ENCODE measurements at regions not wholly inside any gene's neighbourhood (a gene's known extent, or its start where the extent isn't known, plus 50 kb on each side); places are given as distances from the start of the nearest gene placed in this dataset.

DNA sequence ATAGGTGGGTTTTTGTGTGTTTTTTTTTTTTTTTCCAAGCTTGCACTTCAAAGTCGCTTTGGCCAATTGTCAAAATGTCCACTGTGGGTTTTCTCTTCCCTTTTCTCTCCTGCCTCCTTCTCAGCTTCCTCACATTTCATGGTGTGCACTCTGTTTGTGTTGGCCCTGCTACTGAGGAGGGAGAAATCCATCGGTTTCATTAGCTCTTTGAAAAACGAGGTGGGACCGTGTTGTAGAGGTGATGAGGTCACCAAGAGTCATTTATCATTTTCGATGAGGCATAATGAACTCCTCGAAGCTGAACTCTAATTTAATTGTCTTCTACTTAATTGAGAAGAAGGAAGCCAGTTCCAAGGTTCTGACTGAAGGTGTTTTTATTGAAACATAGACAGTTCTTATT is 174.4 kb upstream of the TOX3 start:
- no peak for DNase-seq (ENCODE audit: extremely low read depth, low read depth)
- TF ChIP-seq, protein P1, sequence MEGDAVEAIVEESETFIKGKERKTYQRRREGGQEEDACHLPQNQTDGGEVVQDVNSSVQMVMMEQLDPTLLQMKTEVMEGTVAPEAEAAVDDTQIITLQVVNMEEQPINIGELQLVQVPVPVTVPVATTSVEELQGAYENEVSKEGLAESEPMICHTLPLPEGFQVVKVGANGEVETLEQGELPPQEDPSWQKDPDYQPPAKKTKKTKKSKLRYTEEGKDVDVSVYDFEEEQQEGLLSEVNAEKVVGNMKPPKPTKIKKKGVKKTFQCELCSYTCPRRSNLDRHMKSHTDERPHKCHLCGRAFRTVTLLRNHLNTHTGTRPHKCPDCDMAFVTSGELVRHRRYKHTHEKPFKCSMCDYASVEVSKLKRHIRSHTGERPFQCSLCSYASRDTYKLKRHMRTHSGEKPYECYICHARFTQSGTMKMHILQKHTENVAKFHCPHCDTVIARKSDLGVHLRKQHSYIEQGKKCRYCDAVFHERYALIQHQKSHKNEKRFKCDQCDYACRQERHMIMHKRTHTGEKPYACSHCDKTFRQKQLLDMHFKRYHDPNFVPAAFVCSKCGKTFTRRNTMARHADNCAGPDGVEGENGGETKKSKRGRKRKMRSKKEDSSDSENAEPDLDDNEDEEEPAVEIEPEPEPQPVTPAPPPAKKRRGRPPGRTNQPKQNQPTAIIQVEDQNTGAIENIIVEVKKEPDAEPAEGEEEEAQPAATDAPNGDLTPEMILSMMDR (IDR thresholded peaks at IDR 0.05; ENCODE audit: low read depth, low read length), result no peak

DNA sequence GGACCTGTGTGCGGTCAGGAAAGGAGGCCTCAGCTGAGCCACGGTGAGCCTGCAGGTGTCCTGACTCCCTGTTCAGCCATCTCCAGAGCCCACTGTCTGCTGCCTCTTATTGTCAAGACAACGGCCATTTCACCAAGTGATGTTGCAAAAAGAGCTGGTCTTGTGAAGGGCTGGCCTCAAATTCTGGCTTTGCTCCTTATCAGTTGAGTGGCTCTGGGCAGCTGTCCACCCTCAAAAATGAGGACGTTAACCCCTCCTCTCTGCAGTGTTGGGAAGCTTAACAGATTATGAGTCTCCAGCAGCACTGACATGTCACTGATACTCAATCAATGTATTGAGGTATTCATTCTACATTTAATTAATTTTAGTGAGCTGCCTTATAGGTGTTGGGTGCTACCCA is 171.1 kb upstream of the TOX3 start:
- DNase-seq (ENCODE audit: extremely low read depth, low read depth), result no peak
- TF ChIP-seq, protein P1 (IDR thresholded peaks at IDR 0.05; ENCODE audit: low read depth, low read length), result no peak

DNA sequence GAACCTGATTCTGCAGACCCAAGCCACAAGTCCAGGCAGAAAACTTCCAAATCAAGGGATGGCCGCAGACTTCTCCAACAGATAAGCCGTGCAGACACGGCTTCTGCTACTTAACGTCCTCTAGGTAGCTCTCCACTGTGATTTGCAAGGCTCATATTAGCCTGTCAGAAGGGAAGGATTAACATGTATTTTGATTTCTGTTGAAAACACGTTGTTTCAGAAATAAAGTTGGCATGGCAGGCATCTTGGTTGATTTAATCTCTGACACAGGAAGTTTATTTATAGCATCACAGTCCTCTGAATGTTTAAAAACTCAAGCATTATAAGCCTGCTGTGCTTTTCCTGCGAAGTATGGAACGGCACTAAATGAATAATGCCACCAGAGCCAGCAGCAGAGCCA is 166.8 kb upstream of the TOX3 start:
- TF ChIP-seq, protein P1 (IDR thresholded peaks at IDR 0.05; ENCODE audit: low read depth, low read length), result no peak
- no peak for DNase-seq (ENCODE audit: extremely low read depth, low read depth)

DNA sequence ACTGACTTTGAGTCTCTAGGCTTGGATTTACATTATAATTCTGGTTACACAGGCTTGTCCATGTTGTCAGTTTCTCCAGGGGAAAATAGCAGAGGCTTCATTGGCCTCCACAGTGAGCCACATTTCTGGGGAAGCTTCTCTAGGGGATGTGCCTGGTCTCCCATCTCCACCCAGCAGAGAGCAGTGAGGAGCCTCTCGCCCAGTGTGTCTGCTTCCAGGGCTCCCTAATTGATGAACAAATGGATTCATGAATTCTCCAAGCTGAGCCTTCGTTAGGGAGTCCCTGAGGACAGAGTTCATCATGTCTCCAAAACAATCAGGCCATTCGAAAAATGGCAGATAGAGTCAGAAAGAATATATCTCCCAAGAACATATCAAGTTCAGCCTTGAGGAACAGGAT is 162.4 kb upstream of the TOX3 start:
- TF ChIP-seq, protein P1 (IDR thresholded peaks at IDR 0.05; ENCODE audit: low read depth, low read length), result no peak

DNA sequence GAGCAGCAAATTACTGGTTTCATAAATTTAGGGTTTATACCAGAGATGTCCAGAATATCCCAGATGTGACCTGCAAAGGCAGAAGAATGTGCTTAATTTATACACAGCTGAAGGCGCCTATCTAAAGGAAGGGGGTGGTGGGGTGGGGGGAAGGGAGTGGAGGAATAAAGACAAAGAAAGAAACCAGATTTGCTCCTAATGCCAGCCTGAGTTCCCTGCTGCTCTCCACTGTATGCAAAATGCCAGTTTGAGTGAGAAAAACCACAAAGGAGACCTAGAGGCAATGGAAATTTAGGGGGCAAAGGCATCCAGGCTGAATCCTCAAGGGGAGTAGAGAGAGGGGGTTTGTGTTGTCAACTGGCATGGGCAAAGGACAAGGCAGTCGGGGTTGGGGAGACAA is 161.5 kb upstream of the TOX3 start:
- DNase-seq (ENCODE audit: extremely low read depth, low read depth), result no peak

More for the DNA sequence above, 162.4 kb upstream of the TOX3 start:
- no peak for DNase-seq (ENCODE audit: extremely low read depth, low read depth)

DNA sequence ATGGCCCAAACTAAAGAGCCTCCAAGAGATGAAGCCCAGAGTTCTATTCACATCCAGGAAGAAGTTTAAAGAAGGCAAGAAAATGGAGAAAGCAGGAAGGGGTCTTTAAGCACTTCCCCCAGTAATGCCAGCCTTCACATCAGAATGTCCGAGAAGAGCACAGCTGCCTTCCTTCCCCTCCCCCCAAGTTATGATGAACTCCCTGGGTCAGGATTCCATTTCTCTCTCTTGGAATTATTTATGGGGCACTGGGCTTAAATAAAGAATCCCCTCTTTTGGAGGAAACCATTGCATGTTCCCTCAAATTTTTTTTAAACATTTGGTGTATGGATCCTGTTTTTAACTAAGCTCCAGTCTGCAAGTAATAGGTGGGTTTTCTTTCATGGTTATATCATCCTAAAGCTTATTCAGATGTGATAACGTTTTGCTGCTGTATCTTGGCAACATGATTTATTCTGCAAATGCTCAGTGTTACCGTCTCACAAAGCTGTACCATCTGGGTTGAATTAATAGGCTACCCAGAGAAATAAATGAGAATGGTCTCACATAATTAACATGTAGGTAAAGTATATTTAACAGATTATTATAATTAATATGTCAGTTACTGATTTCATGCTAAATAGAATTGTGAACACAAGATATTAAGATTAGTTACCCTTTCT is 160.9 kb upstream of the TOX3 start:
- TF ChIP-seq, protein P1 (IDR thresholded peaks at IDR 0.05; ENCODE audit: low read depth, low read length), result no peak
- DNase-seq (ENCODE audit: extremely low read depth, low read depth), result no peak

More for the DNA sequence above, 161.5 kb upstream of the TOX3 start:
- TF ChIP-seq, protein P1 (IDR thresholded peaks at IDR 0.05; ENCODE audit: low read depth, low read length), result no peak

DNA sequence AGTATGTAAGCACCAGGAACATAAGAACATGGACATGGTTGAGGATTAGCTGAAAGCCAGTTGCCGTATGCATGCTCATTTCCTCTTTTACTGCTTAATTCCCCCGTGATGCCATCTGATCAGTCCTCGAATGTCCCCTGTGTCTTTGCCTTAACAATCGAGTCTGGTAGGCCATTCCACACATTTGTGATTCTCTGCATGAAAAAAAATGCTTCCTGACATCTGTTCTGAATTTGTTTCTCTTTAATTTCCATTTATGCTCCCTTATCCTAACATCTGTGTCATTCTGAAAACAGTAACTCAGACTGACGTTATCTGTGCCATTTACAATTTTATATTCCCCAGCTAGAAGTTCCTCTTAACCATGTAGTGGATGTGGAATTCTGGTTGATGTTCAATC is 158.2 kb upstream of the TOX3 start:
- DNase-seq (ENCODE audit: extremely low read depth, low read depth), result no peak
- TF ChIP-seq, protein P1 (IDR thresholded peaks at IDR 0.05; ENCODE audit: low read depth, low read length), result no peak

Measured in AG09319 (cell line).